Neural progenitor cell (in vitro differentiated cells): ENCODE measurements at regions not wholly inside any gene's neighbourhood (a gene's known extent, or its start where the extent isn't known, plus 50 kb on each side); places are given as distances from the start of the nearest gene placed in this dataset.

ENCODE experiments used
- DNase-seq: peaks from one replicate; pipeline ENCODE4 v3.0.0-alpha.2; 2016; ENCODE audit warnings: low spot score
- H2AFZ ChIP-seq: fragments of 200-600 bp; sonication (generic); replicated peaks from 2 replicates; pipeline ENCODE4 v1.6.1; 2016; ENCODE audit warnings: antibody characterized with exemption
- H3F3A ChIP-seq: fragments of 200-600 bp; sonication (generic); 2 replicates; pipeline ENCODE4 v1.6.1; 2016; ENCODE audit warnings: antibody characterized with exemption, low read depth
- H3K27ac ChIP-seq: fragments of 200-600 bp; sonication (generic); 2 replicates; pipeline ENCODE4 v1.5.1; 2016; ENCODE audit warnings: mild to moderate bottlenecking
- H3K27me3 ChIP-seq: fragments of 200-600 bp; sonication (generic); 2 replicates; pipeline ENCODE4 v1.6.1; 2016; ENCODE audit warnings: mild to moderate bottlenecking, moderate library complexity
- H3K36me3 ChIP-seq: fragments of 200-600 bp; sonication (generic); 2 replicates; pipeline ENCODE4 v1.5.1; 2016
- H3K4me1 ChIP-seq: fragments of 200-600 bp; sonication (generic); 2 replicates; pipeline ENCODE4 v1.6.1; 2016; ENCODE audit warnings: mixed run types
- H3K4me2 ChIP-seq: fragments of 200-600 bp; sonication (generic); 2 replicates; pipeline ENCODE4 v1.6.1; 2016
- H3K4me3 ChIP-seq: fragments of 200-600 bp; sonication (generic); 2 replicates; pipeline ENCODE4 v1.5.1; 2016
- H3K79me2 ChIP-seq: fragments of 200-600 bp; sonication (generic); 2 replicates; pipeline ENCODE4 v1.6.1; 2016; ENCODE audit warnings: low read depth
- H3K9ac ChIP-seq: fragments of 200-600 bp; sonication (generic); 2 replicates; pipeline ENCODE4 v1.6.1; 2016
- H3K9me3 ChIP-seq: fragments of 200-600 bp; sonication (generic); 2 replicates; pipeline ENCODE4 v1.5.1; 2016; ENCODE audit warnings: low read depth
- H4K20me1 ChIP-seq: fragments of 200-600 bp; sonication (generic); 2 replicates; pipeline ENCODE4 v1.6.1; 2016; ENCODE audit warnings: low read depth
- H3K27ac Mint-ChIP-seq: 3 replicates; pipeline ENCODE4 v1.8.0; 2021; ENCODE audit warnings: mixed read lengths
- H3K27me3 Mint-ChIP-seq: 2 replicates; pipeline ENCODE4 v1.8.0; 2022; ENCODE audit warnings: low read depth, mild to moderate bottlenecking, inconsistent platforms, moderate library complexity, mixed read lengths; ENCODE audit not compliant: insufficient read depth
- H3K36me3 Mint-ChIP-seq: 3 replicates; pipeline ENCODE4 v1.8.0; 2021; ENCODE audit warnings: mixed read lengths
- H3K4me1 Mint-ChIP-seq: 3 replicates; pipeline ENCODE4 v1.8.0; 2021; ENCODE audit warnings: mixed read lengths
- H3K4me3 Mint-ChIP-seq: 3 replicates; pipeline ENCODE4 v1.8.0; 2021; ENCODE audit warnings: mild to moderate bottlenecking, moderate library complexity, mixed read lengths
- H3K9me3 Mint-ChIP-seq: 3 replicates; pipeline ENCODE4 v1.8.0; 2020; ENCODE audit warnings: mixed read lengths
- EZH2 ChIP-seq: fragments of 200-600 bp; sonication (generic); IDR thresholded peaks from 2 replicates; pipeline ENCODE4 v1.6.1; 2017; ENCODE audit warnings: antibody characterized with exemption, mild to moderate bottlenecking, moderate library complexity
- EZH2phosphoT487 ChIP-seq: fragments of 200-600 bp; sonication (generic); IDR thresholded peaks from 2 replicates; pipeline ENCODE4 v1.6.1; 2017; ENCODE audit warnings: antibody characterized with exemption
- TF ChIP-seq, protein P1 (sequence below): fragments of 200-600 bp; sonication (generic); IDR thresholded peaks from 2 replicates; pipeline ENCODE4 v1.5.1; 2017; ENCODE audit warnings: antibody characterized with exemption, mild to moderate bottlenecking

DNA sequence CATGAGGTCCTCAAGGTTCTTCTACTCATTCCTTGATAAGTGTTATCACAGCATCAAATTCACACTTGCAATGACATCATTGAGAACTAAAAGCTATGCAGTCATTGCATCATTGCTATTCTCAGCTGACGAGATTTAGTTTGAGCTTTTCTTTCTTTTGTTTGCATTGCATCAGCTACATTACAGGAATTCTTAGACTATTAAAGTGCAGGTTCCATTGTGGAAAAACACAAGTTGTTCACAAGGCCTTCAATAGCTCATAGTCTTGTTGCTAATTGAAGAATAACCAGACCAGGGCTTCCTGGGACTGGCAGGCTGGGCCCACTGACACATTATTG lies 139.3 kb downstream of the CXCL12 start:
- no peak overlapping the region for H3K4me3 Mint-ChIP-seq

DNA sequence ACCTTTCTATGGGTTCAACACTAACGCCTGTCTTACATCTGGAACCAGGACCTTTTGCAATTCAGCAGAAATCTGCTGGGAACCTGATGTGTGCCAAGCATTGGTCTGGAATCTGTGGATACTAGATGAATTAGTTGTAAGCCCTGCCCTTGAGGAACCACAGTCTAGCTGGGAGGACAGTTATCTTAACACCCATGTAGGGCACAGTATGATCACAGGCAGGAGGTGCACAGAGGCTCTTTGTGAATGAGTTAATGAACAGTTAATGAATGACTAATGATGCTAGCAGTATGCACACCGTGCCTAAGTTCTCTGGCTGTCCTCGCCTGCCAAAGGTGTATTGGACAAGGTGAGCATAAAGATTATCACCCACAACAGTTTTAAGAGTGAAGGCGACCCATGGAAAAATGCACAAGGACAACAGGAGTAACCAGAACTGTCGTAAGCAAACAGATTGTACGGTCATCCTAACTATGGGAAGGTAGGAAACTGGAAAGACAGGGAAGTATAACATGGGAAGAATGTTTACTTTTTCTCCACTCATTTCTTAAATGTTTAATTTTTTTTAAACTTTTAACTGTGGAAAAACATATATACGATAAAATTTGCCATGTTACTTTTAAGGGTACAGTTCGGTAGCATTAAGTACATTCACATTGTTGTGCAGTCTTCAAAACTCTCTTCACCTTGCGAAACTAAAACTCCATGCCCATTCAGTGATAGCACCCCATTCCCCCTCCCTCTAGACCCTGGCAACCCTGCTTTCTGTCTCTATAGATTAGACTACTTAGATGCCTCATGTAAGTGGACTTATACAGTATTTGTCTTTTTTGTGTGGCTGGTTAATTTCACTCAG lies 139.9 kb downstream of the CXCL12 start:
- H3K9me3 ChIP-seq, result no peaks in the 10 kb centered on the region
- H3K36me3 ChIP-seq, result no peaks in the 10 kb centered on the region
- TF ChIP-seq EZH2 (no peak), EZH2phosphoT487 (no peak)
- TF ChIP-seq, protein P1, sequence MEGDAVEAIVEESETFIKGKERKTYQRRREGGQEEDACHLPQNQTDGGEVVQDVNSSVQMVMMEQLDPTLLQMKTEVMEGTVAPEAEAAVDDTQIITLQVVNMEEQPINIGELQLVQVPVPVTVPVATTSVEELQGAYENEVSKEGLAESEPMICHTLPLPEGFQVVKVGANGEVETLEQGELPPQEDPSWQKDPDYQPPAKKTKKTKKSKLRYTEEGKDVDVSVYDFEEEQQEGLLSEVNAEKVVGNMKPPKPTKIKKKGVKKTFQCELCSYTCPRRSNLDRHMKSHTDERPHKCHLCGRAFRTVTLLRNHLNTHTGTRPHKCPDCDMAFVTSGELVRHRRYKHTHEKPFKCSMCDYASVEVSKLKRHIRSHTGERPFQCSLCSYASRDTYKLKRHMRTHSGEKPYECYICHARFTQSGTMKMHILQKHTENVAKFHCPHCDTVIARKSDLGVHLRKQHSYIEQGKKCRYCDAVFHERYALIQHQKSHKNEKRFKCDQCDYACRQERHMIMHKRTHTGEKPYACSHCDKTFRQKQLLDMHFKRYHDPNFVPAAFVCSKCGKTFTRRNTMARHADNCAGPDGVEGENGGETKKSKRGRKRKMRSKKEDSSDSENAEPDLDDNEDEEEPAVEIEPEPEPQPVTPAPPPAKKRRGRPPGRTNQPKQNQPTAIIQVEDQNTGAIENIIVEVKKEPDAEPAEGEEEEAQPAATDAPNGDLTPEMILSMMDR, result no peak
- H3K4me1 Mint-ChIP-seq, result no peaks in the 10 kb centered on the region
- H3K27ac ChIP-seq, result no peak overlapping the region
- H3K9ac ChIP-seq, result no peak overlapping the region
- H4K20me1 ChIP-seq, result no peaks in the 10 kb centered on the region
- H3K27me3 ChIP-seq, result no peaks in the 10 kb centered on the region
- H3K79me2 ChIP-seq, result no peaks in the 10 kb centered on the region
- no peak overlapping the region for H3K27ac Mint-ChIP-seq
- H3K4me1 ChIP-seq, result no peaks in the 10 kb centered on the region
- no peaks in the 10 kb centered on the region for H3F3A ChIP-seq
- no peaks in the 10 kb centered on the region for H3K36me3 Mint-ChIP-seq
- peaks cover 23% of the 10 kb centered on the region for H3K9me3 Mint-ChIP-seq
- H2AFZ ChIP-seq, result no peak overlapping the region
- no peak for DNase-seq
- no peak overlapping the region for H3K4me3 ChIP-seq
- peaks cover 13% of the 10 kb centered on the region for H3K27me3 Mint-ChIP-seq
- no peak overlapping the region for H3K4me3 Mint-ChIP-seq
- H3K4me2 ChIP-seq, result no peak overlapping the region

More for the DNA sequence above, 139.3 kb downstream of the CXCL12 start:
- TF ChIP-seq EZH2phosphoT487, result no peak
- TF ChIP-seq, protein P1, result no peak
- no peak for TF ChIP-seq EZH2
- Histone ChIP-seq H3K4me1 (no peaks in the 10 kb centered on the region), H3K27ac (no peak overlapping the region), H3K36me3 (no peaks in the 10 kb centered on the region), H3K4me3 (no peak overlapping the region), H2AFZ (no peak overlapping the region), H3K9ac (no peak overlapping the region), H3K4me2 (no peak overlapping the region), H3K79me2 (no peaks in the 10 kb centered on the region), H4K20me1 (no peaks in the 10 kb centered on the region), H3F3A (no peaks in the 10 kb centered on the region), H3K27me3 (no peaks in the 10 kb centered on the region), H3K9me3 (no peaks in the 10 kb centered on the region)
- H3K27ac Mint-ChIP-seq, result no peak overlapping the region
- H3K4me1 Mint-ChIP-seq, result no peaks in the 10 kb centered on the region
- peaks cover 23% of the 10 kb centered on the region for H3K9me3 Mint-ChIP-seq
- peaks cover 13% of the 10 kb centered on the region for H3K27me3 Mint-ChIP-seq
- H3K36me3 Mint-ChIP-seq, result no peaks in the 10 kb centered on the region
- DNase-seq, result no peak

DNA sequence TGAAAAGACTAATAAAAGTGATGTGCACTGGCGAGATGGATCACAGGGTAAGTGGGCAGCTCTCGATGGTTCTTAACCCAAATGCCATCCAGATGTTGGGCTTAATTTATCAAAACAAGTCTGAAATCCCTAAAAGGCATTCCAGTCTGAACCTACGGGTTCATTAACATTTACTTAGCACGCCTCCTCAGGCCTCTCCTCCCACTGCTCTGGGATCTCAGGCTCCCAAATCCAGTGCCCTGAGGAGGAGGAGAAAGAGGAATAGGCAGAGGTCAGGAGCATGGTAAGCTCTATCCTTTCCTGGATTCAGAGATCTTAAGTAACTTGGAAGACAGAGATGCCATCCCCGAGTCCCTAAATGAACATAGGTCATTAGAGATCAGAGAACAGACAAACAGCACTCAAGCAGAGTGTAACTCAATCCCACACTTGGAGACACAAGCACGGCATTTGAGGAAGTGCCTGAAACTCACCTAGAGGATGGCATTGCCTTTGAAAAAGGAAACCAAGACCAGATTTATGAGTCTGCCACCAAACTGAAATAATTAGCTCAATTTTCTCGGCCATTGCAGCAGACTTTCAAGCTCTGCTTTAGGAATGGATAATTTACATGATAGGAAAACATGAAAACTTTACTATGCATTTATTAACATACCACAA lies 140.9 kb downstream of the CXCL12 start:
- Histone ChIP-seq H3K9ac (no peak overlapping the region), H3K27ac (no peak overlapping the region), H3K79me2 (no peaks in the 10 kb centered on the region), H3K4me2 (no peak overlapping the region), H3K27me3 (no peaks in the 10 kb centered on the region), H3K36me3 (no peaks in the 10 kb centered on the region), H4K20me1 (no peaks in the 10 kb centered on the region), H2AFZ (no peak overlapping the region), H3F3A (no peaks in the 10 kb centered on the region), H3K4me1 (no peaks in the 10 kb centered on the region), H3K4me3 (no peak overlapping the region), H3K9me3 (no peaks in the 10 kb centered on the region)
- TF ChIP-seq, protein P1, result no peak
- no peak for TF ChIP-seq EZH2
- TF ChIP-seq EZH2phosphoT487, result no peak
- Mint-ChIP-seq H3K9me3 (peaks cover 20% of the 10 kb centered on the region), H3K36me3 (no peaks in the 10 kb centered on the region), H3K4me3 (no peak overlapping the region), H3K27ac (no peak overlapping the region), H3K4me1 (no peaks in the 10 kb centered on the region), H3K27me3 (peaks cover 13% of the 10 kb centered on the region)
- DNase-seq, result no peak
